G401 (cell line): ENCODE measurements at regions not wholly inside any gene's neighbourhood (a gene's known extent, or its start where the extent isn't known, plus 50 kb on each side); places are given as distances from the start of the nearest gene placed in this dataset.

Experiments
- DNase-seq: peaks from one replicate; pipeline ENCODE4 v3.0.0-alpha.2; 2015; ENCODE audit warnings: low spot score
- in situ Hi-C: cut with HindIII; loops from 2 replicates; pipeline ENCODE4 v1.10.0; 2016; ENCODE audit warnings: low sequenced_read_pairs, mixed read lengths

DNA sequence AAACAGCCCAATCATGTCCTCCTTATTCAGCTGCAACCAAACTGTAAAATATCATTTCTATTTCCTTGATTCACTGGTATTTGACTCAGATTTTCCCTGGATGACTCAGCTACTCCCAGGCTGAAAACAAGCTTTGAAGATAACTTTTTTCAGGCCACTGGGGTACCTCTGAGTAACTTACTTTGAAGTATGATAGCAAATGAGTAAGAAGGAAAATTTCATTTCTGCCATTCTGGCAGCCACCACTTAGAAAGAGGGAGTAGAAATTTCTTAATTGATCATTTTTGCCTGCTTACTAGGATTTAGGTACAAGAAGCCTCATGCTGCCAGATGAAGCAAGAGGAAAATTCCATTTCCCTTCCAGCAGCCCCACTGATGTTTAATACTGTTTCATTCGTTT, 247.4 kb downstream of the PRELID2 start:
- DNase-seq, result no peak
- in situ Hi-C loops, result no loop called here

DNA sequence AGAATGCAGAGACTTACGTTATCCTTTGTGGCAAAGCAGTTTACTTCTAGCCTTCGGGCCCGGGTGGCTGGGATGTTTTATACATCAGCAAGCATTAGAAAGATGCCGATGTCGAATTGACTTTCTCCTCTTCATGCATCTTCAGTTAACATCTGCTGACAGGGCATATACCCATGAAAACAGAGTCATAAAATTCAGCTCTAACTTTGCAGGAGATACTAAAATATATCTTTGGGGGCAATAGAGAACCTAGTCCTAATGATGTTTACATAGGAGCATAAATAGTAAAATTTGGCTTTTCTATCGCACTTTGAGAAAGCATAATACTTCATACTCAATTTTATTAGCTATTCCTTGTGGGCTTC, 247.9 kb downstream of the PRELID2 start:
- DNase-seq, result no peak
- in situ Hi-C loops, result no loop called here

DNA sequence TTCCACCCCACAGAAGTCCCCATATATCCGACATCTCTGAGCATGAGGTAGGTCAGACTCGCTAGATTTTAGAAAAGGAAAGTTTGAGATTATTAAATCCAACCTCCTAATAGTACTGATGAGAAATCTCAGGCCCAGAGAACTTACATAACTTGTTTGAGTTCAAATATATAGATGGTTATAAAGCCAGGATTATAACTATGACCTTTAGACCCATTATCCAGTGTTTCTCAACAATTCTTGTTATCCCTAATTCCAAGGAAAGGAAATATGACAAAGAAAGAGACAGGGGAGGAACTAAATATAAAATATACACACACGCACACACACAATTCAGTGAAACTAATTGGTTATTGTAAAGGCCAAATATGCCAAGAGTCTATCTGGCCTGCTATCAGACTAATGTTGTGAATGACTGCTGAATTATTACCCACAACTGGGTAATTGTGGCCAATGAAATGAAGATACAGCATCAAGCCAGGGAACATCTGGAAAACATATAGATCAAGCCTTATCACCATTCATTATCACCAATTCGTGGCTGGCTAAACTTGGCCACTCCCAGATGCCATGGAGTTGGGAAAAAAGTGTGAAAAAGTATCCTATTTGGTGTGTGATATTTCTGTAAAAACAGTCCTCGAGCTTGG, 248.4 kb downstream of the PRELID2 start:
- in situ Hi-C loops, result no loop called here
- no peak for DNase-seq

DNA sequence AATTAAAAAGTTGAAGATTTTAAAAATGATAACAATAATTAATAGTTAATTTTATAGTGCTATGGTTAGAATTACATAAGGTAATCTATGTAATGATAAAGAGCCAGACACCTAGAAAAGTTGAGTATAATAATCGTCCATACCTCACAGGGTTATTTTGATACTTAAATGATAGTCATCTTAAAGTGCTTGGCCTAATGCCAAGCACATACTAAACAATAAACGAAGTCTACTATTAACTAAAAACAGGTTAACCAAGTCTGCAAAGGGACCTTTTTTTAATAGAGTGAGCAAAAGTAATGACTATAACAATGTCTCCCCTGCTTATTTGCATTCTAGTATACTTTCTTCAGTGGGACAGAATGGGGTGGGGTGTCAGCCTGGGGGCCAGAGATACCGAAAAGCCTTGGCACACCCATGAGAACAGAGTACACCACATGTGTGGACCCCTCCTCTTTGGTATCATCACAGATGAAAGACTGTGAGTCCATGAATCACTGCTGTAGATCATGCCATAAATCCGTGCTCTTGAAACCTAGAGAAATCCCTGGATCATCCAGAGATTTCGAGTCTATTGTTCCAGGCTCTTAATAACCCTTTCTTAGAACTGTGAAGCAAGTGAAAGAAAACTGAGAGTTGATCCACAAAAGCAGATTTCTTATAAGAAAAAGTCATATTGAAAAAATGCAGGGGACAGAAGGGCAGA, 249.5 kb downstream of the PRELID2 start:
- DNase-seq, result no peak
- in situ Hi-C loops, result no loop called here

DNA sequence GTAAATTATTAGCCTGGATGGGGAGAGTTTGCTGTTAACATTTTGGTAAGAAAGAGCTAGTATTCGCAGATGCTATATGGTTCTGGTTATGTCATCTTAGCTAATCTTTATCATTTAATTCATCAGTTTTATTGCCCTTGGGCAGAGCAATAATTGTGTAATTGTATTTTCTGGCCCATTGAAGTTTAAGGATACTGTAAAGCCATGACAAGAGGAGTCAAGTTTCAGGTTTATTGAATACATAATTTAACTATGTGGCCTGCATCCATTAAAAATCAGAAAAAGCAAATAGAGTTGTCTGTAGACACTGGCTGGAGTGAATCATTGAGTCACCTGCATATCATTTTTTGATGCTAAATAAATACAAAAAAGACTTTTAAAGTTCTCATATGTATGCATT, 255.8 kb downstream of the PRELID2 start:
- in situ Hi-C loops, result no loop called here
- no peak for DNase-seq

DNA sequence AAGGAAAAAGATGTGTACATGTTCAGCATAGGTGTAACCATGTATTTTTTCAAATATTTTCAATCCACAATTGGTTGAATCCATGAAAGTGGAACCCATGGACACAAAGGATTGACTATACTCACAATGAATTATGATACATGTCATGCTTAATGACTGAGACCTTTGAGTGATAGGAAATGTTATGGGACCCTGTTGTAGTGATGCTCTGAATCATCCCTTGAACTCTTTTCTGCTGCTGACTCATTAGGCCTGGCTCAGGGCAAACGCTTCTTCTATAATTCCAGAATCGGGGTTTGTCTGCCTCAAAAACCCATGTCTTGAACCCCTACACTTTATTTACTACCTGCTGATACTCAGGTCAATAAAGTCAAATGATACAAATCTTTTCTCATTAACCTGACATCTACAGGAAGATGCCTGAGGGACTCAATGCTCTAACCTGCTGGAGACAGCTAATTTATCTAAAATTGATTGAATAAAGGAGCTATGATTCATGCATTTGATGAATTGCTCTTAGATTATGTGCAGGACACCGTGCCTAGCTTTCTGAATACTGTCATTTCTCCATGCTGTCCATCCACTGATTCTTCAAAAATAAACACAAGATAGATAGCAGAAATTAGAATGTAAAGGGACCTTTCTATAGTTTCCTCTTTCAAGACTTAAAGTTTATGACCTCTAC, 260.1 kb downstream of the PRELID2 start:
- in situ Hi-C loops, result no loop called here
- DNase-seq, result no peak

DNA sequence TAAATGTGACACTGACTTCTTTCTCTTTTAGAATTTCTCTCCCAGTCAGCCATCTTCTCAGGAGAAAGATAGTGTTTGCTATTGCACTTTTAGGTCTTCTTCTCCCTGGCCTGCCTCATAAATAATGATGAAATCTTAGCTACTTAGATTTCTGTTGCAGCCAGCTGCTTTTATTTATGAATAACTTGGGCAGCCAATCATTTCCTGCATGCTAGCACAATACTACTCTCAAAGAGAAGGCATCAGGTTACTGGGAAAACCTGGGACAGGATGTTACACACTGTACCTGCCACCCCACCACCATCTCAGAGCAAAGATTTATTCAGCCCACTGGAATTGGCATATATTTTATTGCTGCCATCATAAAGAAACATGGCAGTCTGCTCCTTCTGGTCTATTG, 266.6 kb downstream of the PRELID2 start:
- in situ Hi-C loops, result no loop called here
- no peak for DNase-seq

DNA sequence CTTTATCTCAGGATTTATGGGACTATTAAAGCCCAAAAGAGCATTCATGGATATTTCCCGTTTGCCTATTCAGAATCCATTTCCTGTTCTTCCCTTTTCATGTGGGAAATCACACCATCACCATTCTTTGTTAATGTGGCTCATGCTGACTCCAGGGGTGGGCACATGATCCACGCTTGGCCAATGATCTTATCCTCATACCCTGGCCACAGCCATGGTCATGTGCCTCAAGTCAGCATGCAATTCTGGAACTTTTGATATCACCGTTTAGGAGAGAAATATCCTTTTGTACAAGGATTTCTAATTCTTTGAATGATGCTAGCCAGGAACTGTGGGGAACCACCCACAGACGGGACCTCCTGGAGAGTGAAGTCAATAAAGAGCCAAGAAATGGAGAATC, 272.2 kb downstream of the PRELID2 start:
- in situ Hi-C loops, result no loop called here
- no peak for DNase-seq

DNA sequence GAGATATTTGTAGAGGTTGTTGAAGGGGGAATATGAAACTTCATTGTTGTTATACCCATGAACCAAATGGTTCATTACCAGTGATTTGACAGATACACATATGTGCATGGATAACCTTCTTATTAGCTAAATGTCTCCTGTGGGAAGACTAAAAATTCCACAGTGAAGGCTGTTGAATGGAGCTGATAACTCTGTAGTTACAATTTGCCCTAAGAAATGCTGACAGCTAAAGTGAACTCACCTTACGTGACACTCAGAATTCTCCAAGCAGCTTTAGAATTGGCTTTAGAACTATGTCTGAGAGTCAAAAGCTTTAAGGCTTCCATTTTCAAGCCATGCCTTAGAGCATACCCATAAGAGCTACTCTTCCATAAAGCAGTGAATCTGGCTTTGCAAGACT, 276.9 kb downstream of the PRELID2 start:
- in situ Hi-C loops, result no loop called here
- no peak for DNase-seq

DNA sequence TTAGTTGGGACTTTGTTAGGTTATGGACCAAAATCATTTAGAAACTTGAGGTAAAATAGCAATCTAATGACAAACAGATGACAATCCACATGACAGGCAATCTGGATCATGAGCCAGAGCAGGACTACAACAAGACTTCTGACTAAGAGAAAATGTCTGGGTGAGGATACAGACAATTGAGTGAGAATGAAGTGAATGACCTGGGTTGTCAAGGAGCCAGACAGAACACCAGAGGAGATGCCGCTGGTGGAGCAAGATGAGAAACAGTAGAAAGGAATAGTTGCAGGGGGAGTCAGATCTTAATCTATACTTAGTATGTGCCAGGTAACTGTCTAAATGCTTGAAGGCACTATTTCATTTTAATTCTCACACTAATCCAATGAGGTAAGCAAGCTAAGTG, 277.8 kb downstream of the PRELID2 start:
- in situ Hi-C loops, result no loop called here
- no peak for DNase-seq

DNA sequence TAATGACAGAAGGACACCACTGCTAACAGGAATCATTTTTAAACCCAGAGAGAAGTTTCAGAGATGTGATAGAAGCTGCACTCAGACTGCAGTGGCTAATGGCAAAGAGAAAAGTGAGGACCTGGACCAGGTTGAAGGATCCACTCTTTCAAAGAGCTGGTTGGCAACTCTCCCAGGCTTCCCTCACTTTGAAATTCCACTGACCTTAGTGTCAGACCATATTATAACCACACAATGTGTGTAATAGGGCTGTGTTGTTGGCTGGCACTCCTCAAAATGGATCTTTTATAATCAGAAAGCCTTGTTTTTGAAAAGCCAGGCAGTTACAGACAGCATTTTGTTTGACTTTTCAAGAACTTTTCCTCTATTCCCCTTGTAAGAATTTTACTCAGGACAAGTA, 280.7 kb downstream of the PRELID2 start:
- in situ Hi-C loops, result no loop called here
- no peak for DNase-seq

DNA sequence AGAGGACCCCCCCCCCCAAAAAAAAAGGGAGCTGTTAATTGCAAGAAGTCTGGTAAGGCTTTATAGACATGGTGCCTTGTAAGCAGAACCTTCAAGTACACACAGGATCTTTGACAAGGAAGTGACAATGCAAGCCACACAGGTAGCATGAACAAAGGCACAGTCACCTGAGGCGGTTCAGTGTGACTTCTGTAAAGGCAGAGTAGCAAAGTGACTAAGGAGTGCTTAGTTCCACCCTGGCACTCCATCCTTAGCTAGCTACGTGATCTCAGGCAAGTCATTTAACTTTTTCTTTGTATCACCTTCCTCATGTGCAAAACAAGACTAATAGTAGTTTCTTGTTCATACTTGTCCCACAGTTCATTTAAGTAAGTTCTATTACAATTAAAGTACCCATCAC, 282.0 kb downstream of the PRELID2 start:
- DNase-seq, result no peak
- in situ Hi-C loops, result no loop called here

DNA sequence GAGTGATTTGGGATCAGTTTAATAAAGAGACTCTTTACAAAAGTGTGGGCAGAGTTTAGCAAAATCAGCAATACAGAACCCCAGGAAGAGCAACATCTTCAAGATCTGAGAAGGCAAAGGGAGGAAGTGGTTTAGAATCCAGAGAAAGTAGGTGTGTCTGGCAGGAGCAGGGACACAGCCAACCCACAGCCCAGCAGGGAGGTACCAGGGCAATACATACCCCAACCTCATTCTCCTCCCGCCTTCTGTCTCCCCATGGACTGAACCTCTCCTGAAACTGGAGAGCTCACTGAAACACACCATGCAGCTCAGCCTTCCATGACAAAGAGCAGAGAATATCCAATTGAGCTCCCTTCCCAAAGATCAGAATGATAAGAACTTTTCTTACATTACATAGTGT, 283.4 kb downstream of the PRELID2 start:
- no peak for DNase-seq
- in situ Hi-C loops, result no loop called here

DNA sequence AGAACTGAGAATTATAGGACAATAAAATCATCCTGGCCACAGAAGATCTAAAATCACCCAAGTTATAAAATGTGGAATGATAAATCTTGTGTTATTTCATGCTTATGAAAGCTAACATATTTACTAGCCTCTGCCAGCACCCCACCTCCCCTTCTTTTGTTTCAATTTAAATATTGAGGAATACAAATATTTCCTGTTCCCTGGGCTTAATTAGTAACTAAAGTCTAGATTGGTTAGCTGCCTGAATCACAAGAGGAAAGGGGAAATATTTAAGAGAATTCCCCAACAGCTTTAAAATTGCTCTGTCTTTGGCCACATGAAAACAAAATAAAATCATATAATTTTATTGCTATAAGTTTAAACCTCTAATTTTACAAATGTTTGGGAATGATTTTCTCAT, 287.0 kb downstream of the PRELID2 start:
- DNase-seq, result no peak
- in situ Hi-C loops, result no loop called here

DNA sequence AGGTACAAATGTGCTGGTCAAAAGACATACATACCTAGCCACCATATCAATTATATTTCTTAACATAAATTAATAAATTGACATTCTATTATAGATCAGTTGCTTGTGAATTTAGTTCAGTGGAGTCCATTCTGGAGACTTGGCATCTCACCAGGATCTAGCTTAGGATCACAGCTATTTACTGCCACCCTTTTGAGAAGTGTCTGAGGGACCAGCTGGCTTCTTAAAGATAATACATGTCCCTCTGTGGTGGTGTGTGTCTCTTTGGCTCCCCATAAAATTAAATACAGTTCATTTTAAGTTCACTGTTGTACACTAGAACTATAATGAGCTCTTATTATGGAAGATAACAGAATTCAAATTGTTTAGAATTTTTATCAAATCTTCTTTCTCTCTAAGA, 290.7 kb downstream of the PRELID2 start:
- in situ Hi-C loops, result no loop called here
- no peak for DNase-seq

DNA sequence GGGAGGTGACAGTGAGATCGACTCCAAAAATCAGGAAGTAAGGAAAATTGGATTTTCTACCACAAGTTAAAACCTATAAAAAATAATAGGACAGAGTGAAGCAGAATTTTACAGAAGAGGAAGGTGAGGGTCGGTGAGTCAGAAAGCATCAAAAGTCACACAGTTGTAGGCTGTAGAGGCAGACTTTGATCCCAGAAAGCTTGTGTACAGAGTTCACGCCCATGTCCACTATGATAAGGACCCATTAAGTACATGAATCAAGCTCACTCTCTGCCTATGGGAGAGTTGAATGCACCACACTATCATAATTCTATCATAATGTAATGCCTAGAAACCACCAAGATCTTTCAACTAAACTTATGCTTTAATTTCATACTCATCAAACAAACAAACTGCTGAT, 291.2 kb downstream of the PRELID2 start:
- no peak for DNase-seq
- in situ Hi-C loops, result no loop called here

DNA sequence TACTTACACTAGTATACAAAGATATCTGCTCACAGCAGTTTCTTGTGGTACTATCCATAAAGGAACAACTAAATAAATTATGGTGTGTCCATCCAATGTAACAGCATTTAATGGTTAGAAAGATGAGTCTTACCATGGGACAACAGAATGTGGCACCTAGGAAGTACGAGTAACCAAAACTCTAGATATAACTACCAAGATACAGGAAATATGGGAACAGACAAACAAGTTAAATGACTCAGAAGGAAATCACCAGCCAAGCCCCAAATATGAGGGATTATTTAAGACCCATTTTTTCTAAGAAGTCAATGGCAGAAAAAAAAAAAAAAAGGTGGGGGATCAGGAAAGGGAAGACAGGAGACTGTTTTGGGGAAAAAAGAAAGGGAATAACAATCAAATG, 294.8 kb downstream of the PRELID2 start:
- DNase-seq, result no peak
- in situ Hi-C loops, result no loop called here

DNA sequence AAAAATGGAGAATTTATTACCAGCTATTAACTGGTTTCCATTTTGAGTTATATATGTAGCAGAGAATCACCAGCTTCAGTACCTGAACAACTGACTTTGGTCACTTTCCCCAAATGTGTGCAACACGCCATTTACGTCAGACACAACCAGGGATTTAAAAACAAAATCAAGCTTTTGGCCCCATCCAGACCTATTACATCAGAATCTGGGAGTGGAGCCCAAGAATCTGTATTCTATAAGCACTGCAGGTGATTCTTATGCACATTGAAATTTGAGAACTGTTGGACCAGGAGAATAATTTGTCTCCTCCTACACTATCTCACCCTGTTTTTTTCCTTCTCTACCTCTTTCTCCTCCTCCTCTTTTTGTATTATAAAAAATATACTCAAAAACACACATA, 295.9 kb downstream of the PRELID2 start:
- DNase-seq, result no peak
- in situ Hi-C loops, result no loop called here

DNA sequence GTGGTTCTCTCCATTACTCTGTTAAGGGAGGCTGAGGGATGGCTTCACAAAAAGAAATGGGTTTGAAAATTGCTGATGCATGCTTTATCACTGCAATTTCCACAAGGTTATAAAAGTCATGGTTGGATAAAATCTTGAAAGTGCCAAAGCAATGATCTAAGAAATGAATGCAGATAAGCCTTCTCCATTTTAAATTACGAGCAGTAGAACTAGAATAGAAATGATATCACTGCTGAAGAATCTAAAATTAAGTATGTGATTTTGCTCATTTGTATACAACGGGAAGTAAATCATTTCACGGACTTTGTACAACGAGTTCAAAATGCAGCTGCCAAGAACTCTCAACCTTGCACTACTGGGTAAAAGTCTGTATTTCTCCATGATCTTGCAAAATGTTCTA, 299.0 kb downstream of the PRELID2 start:
- DNase-seq, result no peak
- in situ Hi-C loops, result no loop called here

DNA sequence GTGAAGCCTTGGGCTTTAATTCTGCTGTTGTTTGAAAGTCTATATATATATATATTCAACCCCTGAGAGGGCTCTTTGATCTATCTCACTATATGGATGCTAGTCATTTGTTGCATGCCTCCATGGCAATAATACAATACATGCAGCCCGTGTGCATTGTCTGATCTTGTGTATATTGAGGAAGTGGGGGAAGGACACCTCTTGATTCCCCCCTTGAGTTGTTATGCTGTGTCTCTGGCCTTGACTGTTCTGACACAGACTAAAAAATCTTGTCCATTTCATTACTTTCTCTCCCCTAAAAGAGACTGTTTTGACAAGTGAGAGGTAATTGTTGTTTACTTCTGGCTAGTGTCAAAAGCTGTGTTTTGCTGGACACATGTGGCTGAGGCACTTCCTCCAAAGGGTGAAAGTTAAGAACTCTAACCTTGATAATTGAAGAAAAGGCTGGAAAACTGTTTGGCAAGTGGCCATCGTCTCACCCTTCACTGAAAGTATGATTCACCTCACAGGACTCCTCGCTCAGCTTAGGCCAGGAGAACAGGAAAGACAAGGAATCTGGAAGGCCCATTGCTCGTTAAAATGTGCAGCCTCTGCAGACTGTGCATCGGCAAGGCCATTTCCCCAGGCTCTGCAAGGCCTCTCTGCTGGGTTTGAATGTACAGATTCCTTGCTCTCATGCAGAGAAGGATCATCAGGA, 304.0 kb downstream of the PRELID2 start:
- no peak for DNase-seq
- in situ Hi-C loops, result no loop called here
